ENCODE measurements at regions not wholly inside any gene's neighbourhood (a gene's known extent, or its start where the extent isn't known, plus 50 kb on each side); places are given as distances from the start of the nearest gene placed in this dataset.

- TF ChIP-seq ZNF518A (tag by site-specific recombination; conservative IDR thresholded peaks at IDR 0.05; ENCODE audit: low read depth) (no peak), GLIS2 (tag by site-specific recombination; IDR thresholded peaks at IDR 0.05) (no peak), HOXD13 (CRISPR knock-in tag; IDR thresholded peaks at IDR 0.05; ENCODE audit: borderline replicate concordance) (no peak), ZNF221 (tag by site-specific recombination; IDR thresholded peaks at IDR 0.05; ENCODE audit: borderline replicate concordance) (no peak), ZNF555 (tag by site-specific recombination; conservative IDR thresholded peaks at IDR 0.05) (no peak), TSHZ1 (tag by site-specific recombination; IDR thresholded peaks at IDR 0.05; ENCODE audit: borderline replicate concordance) (no peak), ZSCAN4 (tag by site-specific recombination; IDR thresholded peaks at IDR 0.05) (no peak), KLF10 (tag by site-specific recombination; IDR thresholded peaks at IDR 0.05) (no peak), ZNF398 (tag by site-specific recombination; IDR thresholded peaks at IDR 0.05) (no peak)
These were observed 118.4 kb downstream of the SHANK2 start (continued) for GRCh38 chr11:71133946-71134345.

- no peak overlapping the region for H3K4me3 ChIP-seq (ENCODE audit: low read depth, low read length)
- H3K9me3 ChIP-seq (ENCODE audit: control insufficient read depth, insufficient read depth, low read depth, low read length): no peaks in the 10 kb centered on the region
- ChIA-PET POLR2A (no interaction called here), CTCF (no interaction called here)
- no peak overlapping the region for H3K27ac ChIP-seq (ENCODE audit: extremely low read depth, low read depth, low read length)
- no peaks in the 10 kb centered on the region for H3K36me3 ChIP-seq (ENCODE audit: control insufficient read depth in 2 of 2, insufficient read depth in 1 of 2, low read length in 2 of 2)
- TF ChIP-seq ZNF114 (tag by site-specific recombination; IDR thresholded peaks at IDR 0.05): no peak
- no peak for TF ChIP-seq ZNF132 (tag by site-specific recombination; IDR thresholded peaks at IDR 0.05; ENCODE audit: borderline replicate concordance)
- no peak for TF ChIP-seq PBX3 (CRISPR knock-in tag; IDR thresholded peaks at IDR 0.05)
- no peak for TF ChIP-seq TSHZ1 (tag by site-specific recombination; IDR thresholded peaks at IDR 0.05; ENCODE audit: borderline replicate concordance)
- no peaks in the 10 kb centered on the region for H3K4me1 ChIP-seq (ENCODE audit: control insufficient read depth, insufficient read depth, low read length)
These were observed 120.5 kb downstream of the SHANK2 start for GRCh38 chr11:71131861-71132260.

All from HEK293 (cell line).